Skeletal muscle satellite cell (primary cell): ENCODE measurements at regions not wholly inside any gene's neighbourhood (a gene's known extent, or its start where the extent isn't known, plus 50 kb on each side); places are given as distances from the start of the nearest gene placed in this dataset.
A peak's percentile ranks its signal among the peaks of the same experiment; 100 is the strongest.
"Not testable (repeated sequence)": the region's sequence is repeated elsewhere in the genome, so short reads cannot be mapped to it uniquely, and the experiment has no call there.

Source experiments
- H3K27me3 ChIP-seq: 2 replicates; pipeline ENCODE4 v1.7.0; 2013; ENCODE audit warnings: low read length; ENCODE audit not compliant: control insufficient read depth, insufficient read depth
- H3K36me3 ChIP-seq: 2 replicates; pipeline ENCODE4 v1.7.0; 2013; ENCODE audit warnings: mild to moderate bottlenecking, control low read depth, low read length; ENCODE audit not compliant: insufficient read depth
- H3K4me1 ChIP-seq: 2 replicates; pipeline ENCODE4 v1.7.0; 2013; ENCODE audit warnings: low read length; ENCODE audit not compliant: control insufficient read depth, insufficient read depth
- H3K4me2 ChIP-seq: 2 replicates; pipeline ENCODE4 v1.7.0; 2013; ENCODE audit warnings: mild to moderate bottlenecking, low read length
- H3K4me3 ChIP-seq: 2 replicates; pipeline ENCODE4 v1.7.0; 2013; ENCODE audit warnings: low read length
- H3K9ac ChIP-seq: 2 replicates; pipeline ENCODE4 v1.7.0; 2013; ENCODE audit warnings: mild to moderate bottlenecking, low read depth, low read length, moderate library complexity
- H3K9me3 ChIP-seq: replicated peaks from 2 replicates; pipeline ENCODE4 v1.7.0; 2013; ENCODE audit warnings: mild to moderate bottlenecking, control low read depth, low read length

- Histone ChIP-seq H3K4me3 (no peak overlapping the region), H3K4me2 (no peak overlapping the region), H3K27me3 (no peaks in the 10 kb centered on the region), H3K9me3 (no peaks in the 10 kb centered on the region), H3K9ac (no peak overlapping the region), H3K36me3 (no peaks in the 10 kb centered on the region), H3K4me1 (no peaks in the 10 kb centered on the region)
These were observed 205.7 kb upstream of the ZSWIM2 start for GRCh38 chr2:187054501-187055319.

GRCh38 chr2:187051350-187051749 is 202.4 kb upstream of the ZSWIM2 start:
- Histone ChIP-seq H3K4me1 (no peaks in the 10 kb centered on the region), H3K9ac (no peak overlapping the region), H3K4me3 (no peak overlapping the region), H3K4me2 (no peak overlapping the region), H3K27me3 (no peaks in the 10 kb centered on the region), H3K36me3 (no peaks in the 10 kb centered on the region), H3K9me3 (no peaks in the 10 kb centered on the region)

- Histone ChIP-seq H3K9me3 (no peaks in the 10 kb centered on the region), H3K4me2 (no peak overlapping the region), H3K27me3 (no peaks in the 10 kb centered on the region), H3K4me1 (no peaks in the 10 kb centered on the region), H3K4me3 (no peak overlapping the region), H3K36me3 (no peaks in the 10 kb centered on the region), H3K9ac (no peak overlapping the region)
These were observed 201.5 kb upstream of the ZSWIM2 start for GRCh38 chr2:187050409-187050998.

DNA sequence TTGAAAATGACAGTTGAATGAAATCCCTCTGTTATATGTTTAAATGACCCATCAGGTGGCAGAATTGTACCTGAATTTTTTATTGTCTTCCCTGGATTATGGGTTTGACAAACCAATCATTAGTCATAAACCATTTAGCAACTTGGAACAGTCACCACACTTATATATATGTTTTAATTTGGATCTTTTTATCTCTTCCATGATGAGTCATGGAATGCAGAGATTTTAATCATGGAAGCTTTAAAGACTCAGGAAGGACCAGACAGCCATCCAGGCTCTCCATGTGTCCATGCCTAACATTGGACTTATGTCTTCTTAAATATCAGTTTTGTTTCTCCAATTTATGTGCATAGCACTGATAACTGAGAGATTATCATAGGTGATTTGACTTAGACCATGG is 188.3 kb upstream of the ZSWIM2 start:
- H3K4me1 ChIP-seq, result no peaks in the 10 kb centered on the region
- no peak overlapping the region for H3K4me3 ChIP-seq
- no peaks in the 10 kb centered on the region for H3K36me3 ChIP-seq
- no peaks in the 10 kb centered on the region for H3K9me3 ChIP-seq
- H3K4me2 ChIP-seq, result no peak overlapping the region
- no peak overlapping the region for H3K9ac ChIP-seq
- H3K27me3 ChIP-seq, result no peaks in the 10 kb centered on the region

- H3K9me3 ChIP-seq, result no peaks in the 10 kb centered on the region
- no peak overlapping the region for H3K4me3 ChIP-seq
- H3K4me1 ChIP-seq, result no peaks in the 10 kb centered on the region
- H3K27me3 ChIP-seq, result no peaks in the 10 kb centered on the region
- H3K9ac ChIP-seq, result no peak overlapping the region
- no peaks in the 10 kb centered on the region for H3K36me3 ChIP-seq
- no peak overlapping the region for H3K4me2 ChIP-seq
These were observed 185.5 kb upstream of the ZSWIM2 start for GRCh38 chr2:187034434-187034833.

DNA sequence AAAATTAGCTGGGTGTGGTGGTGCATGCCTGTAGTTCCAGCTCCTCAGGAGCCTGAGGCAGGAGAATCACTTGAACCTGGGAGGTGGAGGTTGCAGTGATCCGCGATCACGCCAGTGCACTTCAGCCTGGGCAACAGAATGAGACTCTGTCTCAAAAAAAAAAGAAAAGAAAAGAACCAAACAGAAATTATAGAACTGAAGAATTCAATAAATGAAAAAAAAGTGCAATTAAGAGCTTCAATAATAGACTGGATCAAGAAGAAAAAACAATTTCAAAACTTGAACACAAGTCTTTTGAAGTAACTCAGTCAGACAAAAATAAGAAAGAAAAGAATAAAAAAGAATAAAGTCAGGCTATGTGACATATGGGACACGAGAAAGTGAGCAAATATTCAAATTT is 175.8 kb upstream of the ZSWIM2 start:
- H3K9ac ChIP-seq, result no peak overlapping the region
- H3K27me3 ChIP-seq, result no peaks in the 10 kb centered on the region
- H3K4me1 ChIP-seq, result peaks cover 4% of the 10 kb centered on the region
- no peak overlapping the region for H3K4me2 ChIP-seq
- H3K9me3 ChIP-seq, result no peaks in the 10 kb centered on the region
- H3K4me3 ChIP-seq, result no peak overlapping the region
- H3K36me3 ChIP-seq, result no peaks in the 10 kb centered on the region

DNA sequence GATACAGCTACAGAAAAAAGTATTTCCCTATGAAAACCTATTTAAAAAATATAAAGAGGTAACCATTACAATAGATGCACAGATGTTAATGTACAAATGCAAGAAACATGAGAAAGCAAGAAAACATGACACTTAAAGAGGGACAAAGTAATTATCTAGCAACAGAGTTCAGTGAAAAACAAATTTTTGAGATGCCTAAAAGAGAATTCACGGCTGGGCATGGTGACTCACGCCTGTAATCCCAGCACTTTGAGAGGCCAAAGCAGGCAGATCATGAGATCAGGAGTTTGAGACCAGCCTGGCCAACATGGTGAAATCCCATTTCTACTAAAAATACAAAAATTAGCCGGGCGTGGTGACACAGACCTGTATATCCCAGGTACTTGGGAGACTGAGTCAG is 175.0 kb upstream of the ZSWIM2 start:
- not testable (repeated sequence) for H3K4me3 ChIP-seq, H3K4me1 ChIP-seq, H3K9ac ChIP-seq, H3K36me3 ChIP-seq, H3K27me3 ChIP-seq, H3K9me3 ChIP-seq, H3K4me2 ChIP-seq

GRCh38 chr2:187017438-187017837 is 168.5 kb upstream of the ZSWIM2 start:
- no peak overlapping the region for H3K9ac ChIP-seq
- no peaks in the 10 kb centered on the region for H3K36me3 ChIP-seq
- H3K9me3 ChIP-seq, result no peaks in the 10 kb centered on the region
- no peak overlapping the region for H3K4me3 ChIP-seq
- no peaks in the 10 kb centered on the region for H3K27me3 ChIP-seq
- H3K4me2 ChIP-seq, result no peak overlapping the region
- H3K4me1 ChIP-seq, result peaks cover 3% of the 10 kb centered on the region

DNA sequence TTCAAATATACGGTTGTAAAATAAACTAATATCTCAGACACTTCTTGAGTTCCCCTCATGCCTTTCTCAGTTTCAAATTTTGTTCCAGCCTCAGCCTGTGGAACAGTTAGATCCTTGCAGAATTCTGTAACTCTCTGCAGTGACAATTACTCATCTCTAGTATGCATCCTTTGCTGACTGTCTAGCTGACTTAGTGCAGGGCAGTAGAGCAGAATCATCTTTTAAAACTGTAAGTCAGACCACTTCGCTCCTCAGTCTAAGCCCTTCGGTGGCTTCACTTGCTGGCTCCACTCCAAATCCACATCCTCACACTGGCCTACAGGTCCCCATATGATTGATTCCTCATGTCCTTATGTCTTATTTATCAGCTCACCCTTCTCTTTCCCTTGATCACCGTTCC is 164.1 kb upstream of the ZSWIM2 start:
- Histone ChIP-seq H3K9me3 (no peaks in the 10 kb centered on the region), H3K27me3 (no peaks in the 10 kb centered on the region), H3K4me3 (no peak overlapping the region), H3K4me2 (peak overlapping the region; percentile 7), H3K4me1 (peaks cover 8% of the 10 kb centered on the region), H3K9ac (no peak overlapping the region), H3K36me3 (no peaks in the 10 kb centered on the region)

DNA sequence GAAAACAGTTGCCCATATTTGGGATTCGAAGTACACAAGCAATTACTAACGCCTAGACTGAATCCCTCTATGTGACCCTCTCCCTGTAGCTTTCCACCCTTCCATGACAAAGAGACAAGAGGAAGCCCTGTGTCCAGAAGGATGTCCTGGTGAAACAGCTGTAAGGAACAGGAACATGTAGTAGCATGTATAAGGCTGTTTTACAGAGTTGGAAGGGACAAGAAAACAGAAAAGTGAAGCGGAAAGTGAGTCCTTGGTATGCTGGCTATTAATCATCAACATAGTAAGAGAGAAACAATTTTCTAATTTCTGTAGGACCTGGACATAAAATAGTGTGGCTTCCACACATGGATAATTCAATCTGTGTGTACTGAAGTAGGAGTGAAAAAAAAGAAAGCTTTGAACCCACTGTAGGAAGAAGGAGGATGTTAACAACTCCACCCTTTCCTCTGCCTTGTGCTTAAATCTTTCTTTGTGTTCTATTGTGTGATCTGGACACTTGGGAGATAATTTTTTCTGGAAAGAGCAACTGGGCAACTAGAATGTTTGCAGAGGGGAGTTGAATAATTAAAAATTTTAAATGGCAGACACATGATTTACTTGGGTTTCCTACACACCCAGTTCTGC is 162.3 kb upstream of the ZSWIM2 start:
- H3K27me3 ChIP-seq, result no peaks in the 10 kb centered on the region
- H3K9ac ChIP-seq, result no peak overlapping the region
- H3K9me3 ChIP-seq, result no peaks in the 10 kb centered on the region
- H3K4me2 ChIP-seq, result no peak overlapping the region
- H3K4me3 ChIP-seq, result no peak overlapping the region
- peaks cover 12% of the 10 kb centered on the region for H3K4me1 ChIP-seq
- H3K36me3 ChIP-seq, result no peaks in the 10 kb centered on the region

- Histone ChIP-seq H3K27me3 (no peaks in the 10 kb centered on the region), H3K4me3 (no peak overlapping the region), H3K9me3 (no peaks in the 10 kb centered on the region), H3K4me2 (no peak overlapping the region), H3K4me1 (peaks cover 12% of the 10 kb centered on the region), H3K9ac (no peak overlapping the region), H3K36me3 (no peaks in the 10 kb centered on the region)
These were observed 160.7 kb upstream of the ZSWIM2 start for GRCh38 chr2:187009483-187010239.
